ENCODE measurements at regions not wholly inside any gene's neighbourhood (a gene's known extent, or its start where the extent isn't known, plus 50 kb on each side); places are given as distances from the start of the nearest gene placed in this dataset.

GRCh38 chr1:201649761-201650622 lies 111.1 kb downstream of the NAV1 start:
- no peak for TF ChIP-seq CEBPB (IDR thresholded peaks at IDR 0.05; ENCODE audit: low read depth)
- no peak for TF ChIP-seq CTCF (IDR thresholded peaks at IDR 0.05 in 2 of 3, conservative IDR thresholded peaks at IDR 0.05 in 1 of 3; ENCODE audit: borderline replicate concordance in 1 of 3, insufficient read depth in 1 of 3, low read depth in 2 of 3, low read length in 2 of 3)
- TF ChIP-seq POLR2AphosphoS5 (IDR thresholded peaks at IDR 0.05; ENCODE audit: low read depth, low read length): peak; percentile 77
- TF ChIP-seq YY1 (IDR thresholded peaks at IDR 0.05; ENCODE audit: extremely low read depth, insufficient replicate concordance, low read depth, low read length): peak; percentile 23
- TF ChIP-seq, protein P1, sequence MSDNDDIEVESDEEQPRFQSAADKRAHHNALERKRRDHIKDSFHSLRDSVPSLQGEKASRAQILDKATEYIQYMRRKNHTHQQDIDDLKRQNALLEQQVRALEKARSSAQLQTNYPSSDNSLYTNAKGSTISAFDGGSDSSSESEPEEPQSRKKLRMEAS (IDR thresholded peaks at IDR 0.05): peak; percentile 68
- Histone ChIP-seq H3K4me2 (ENCODE audit: low read length) (peak overlapping the region; percentile 94), H3K27ac (ENCODE audit: low read depth, low read length) (peak overlapping the region; percentile 57), H3K9me2 (ENCODE audit: insufficient read depth) (no peaks in the 10 kb centered on the region), H3K36me3 (ENCODE audit: control insufficient read depth in 1 of 2, insufficient read depth in 2 of 2, low read length in 2 of 2) (no peaks in the 10 kb centered on the region), H3K9ac (ENCODE audit: low read length) (peak overlapping the region; percentile 72), H3K4me3 (replicated peaks in 1 of 2; ENCODE audit: low read depth in 1 of 2, low read length in 2 of 2) (peak overlapping the region; percentile 62 to 73), H3K9me3 (ENCODE audit: control insufficient read depth in 1 of 2, insufficient read depth in 1 of 2, low read depth in 1 of 2, low read length in 2 of 2) (no peaks in the 10 kb centered on the region), H4K20me1 (ENCODE audit: insufficient read depth) (no peaks in the 10 kb centered on the region), H2AFZ (ENCODE audit: low read depth, low read length, poor library complexity, severe bottlenecking) (peak overlapping the region; percentile 89), H3K79me2 (ENCODE audit: insufficient read depth, low read length) (peaks cover 13% of the 10 kb centered on the region; the same call in 1 of the 2 replicates), H3K27me3 (ENCODE audit: insufficient read depth, low read length) (no peaks in the 10 kb centered on the region), H3K4me1 (ENCODE audit: control insufficient read depth in 1 of 2, insufficient read depth in 2 of 2, low read length in 2 of 2) (peaks cover 14 to 35% of the 10 kb centered on the region in 2 experiments)
- CTCF ChIA-PET: interaction anchor here (0.5 to 1.1 kb wide), 3 partner anchors 137 to 169 kb away, joined by 3 read pairs; no protein-coding TSS in a partner anchor
- DNase-seq (ENCODE audit: low read depth, low spot score) (peak; percentile 43), ATAC-seq (peak; percentile 77)
- BruUV-seq (replicated peaks): no TSS peak
- RAD21 ChIA-PET (ENCODE audit: low non-redundant PET in 1 of 2, low total read pairs in 2 of 2, uncharacterized antibody in 2 of 2, unreplicated experiment in 2 of 2): interaction anchor here in 1 of 2 experiments (1.4 kb wide), 1 partner anchor 90 kb away, joined by 4 read pairs; no protein-coding TSS in a partner anchor
- POLR2A ChIA-PET: interaction anchor here (0.6 to 1.5 kb wide), 3 partner anchors 12 to 67 kb away, joined by 3 to 5 read pairs (median 4); no protein-coding TSS in a partner anchor
- intact Hi-C loops (cut with micrococcal nuclease): no loop called here
